ENCODE measurements at regions not wholly inside any gene's neighbourhood (a gene's known extent, or its start where the extent isn't known, plus 50 kb on each side); places are given as distances from the start of the nearest gene placed in this dataset.
"Not testable (repeated sequence)": the region's sequence is repeated elsewhere in the genome, so short reads cannot be mapped to it uniquely, and the experiment has no call there.

DNA sequence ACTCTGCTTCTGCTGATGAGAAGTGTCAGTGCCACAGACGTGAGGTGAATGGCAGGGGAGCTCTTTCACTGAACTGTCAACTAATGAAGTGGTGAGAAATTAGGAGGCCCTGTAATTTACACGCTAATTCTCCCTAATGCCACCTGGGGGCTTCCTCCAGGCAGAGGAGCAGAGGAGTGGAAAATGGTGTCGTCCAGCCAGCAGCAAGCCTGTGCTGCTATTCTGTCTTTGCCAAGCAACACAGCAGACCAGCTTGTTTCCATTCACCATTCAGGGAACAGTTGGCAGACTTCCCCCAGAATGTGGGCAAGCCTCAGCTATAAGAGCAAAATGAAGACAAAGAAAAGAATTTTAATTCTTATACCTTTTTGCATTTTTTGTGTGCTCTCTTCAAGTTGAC lies 245.2 kb upstream of the TET2 start:
- FAIRE-seq, result no peak

- FAIRE-seq, result no peak
Observed at GRCh38 chr4:104901961-104902605, 244.6 kb upstream of the TET2 start.

GRCh38 chr4:104905065-104905464 lies 241.6 kb upstream of the TET2 start:
- no peak for FAIRE-seq

GRCh38 chr4:104905546-104905945 lies 241.1 kb upstream of the TET2 start:
- FAIRE-seq, result no peak

GRCh38 chr4:104906276-104906675 lies 240.4 kb upstream of the TET2 start:
- no peak for FAIRE-seq

DNA sequence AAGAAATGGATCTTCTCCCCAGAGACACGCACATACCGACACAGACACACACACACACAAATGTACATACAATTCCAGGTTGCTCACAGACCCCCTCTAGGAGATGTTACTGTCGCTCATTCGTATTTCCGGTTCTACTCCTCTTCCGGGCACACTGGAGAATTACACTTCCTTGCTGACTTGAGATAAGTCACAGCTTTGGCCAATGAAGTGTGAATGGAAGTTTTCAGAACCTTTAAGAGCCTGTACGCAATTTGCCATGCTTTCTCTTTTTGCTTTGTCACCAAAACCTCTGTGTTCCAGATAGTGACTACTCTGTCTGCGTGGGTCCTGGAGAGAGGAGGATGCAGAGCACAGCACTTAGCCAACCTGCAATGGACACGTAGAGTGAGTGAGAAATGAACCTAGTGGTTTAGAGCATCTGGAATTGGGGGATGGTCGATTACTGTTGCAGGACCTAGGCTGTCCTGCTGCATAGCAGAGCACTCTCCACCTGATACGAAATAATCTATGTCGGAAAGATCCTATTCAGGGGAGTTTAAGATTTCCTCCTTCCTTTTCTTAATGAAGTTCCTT lies 239.5 kb upstream of the TET2 start:
- FAIRE-seq, result no peak

DNA sequence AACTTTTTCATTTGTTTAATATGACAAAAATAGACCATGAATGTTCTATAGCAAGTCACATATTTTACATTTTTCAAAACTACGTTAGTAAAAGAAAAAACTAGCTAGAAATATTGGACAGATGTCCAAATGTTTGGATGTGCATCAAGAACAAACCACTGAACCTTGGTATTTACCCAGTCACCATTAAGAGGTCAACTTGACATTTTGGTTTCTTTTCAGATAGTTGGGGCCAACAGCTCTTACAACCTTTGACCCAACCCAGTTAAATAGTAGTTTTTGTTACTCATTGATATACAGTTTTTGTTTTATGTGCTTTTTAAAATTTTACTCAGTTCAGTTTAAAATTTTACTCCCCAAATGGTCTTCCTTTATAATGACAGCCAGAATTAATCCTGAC lies 238.7 kb upstream of the TET2 start:
- FAIRE-seq, result no peak

DNA sequence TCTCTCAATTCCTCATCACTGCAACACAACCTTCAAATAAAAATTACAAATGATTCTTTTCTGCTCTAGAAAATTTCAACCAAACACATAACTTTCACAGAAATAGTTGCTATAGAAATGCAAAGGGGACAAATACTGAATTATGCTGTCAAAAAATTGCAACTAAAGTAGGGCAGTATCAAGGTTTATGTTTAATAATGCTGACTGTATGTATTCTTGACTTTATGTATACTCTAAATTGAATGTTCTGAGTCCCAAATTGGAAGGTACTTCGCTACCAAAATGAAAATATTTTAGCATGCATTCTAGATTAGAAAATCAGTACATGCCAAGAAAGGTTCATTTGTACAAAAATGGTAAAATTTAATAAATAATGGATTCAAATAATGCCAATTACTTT lies 237.3 kb upstream of the TET2 start:
- FAIRE-seq, result no peak

DNA sequence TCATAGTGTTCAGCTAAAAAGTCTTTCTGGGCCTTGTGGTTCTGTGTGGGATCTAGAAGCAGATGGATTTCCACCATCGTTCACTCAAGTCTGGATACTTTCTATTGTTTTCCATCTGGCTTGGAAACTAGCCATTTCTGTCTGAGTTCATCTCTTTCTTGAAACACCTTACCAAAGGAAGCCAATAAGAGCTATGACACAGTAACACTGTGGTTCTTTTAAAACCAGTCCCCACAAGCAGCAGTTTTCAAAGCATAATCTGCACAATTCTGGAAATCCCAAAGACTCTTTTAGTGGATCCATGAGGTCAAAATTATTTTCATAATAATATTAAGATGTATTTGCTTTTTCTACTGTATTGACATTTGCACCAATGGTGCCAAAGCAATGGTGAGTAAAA lies 234.2 kb upstream of the TET2 start:
- FAIRE-seq, result no peak

DNA sequence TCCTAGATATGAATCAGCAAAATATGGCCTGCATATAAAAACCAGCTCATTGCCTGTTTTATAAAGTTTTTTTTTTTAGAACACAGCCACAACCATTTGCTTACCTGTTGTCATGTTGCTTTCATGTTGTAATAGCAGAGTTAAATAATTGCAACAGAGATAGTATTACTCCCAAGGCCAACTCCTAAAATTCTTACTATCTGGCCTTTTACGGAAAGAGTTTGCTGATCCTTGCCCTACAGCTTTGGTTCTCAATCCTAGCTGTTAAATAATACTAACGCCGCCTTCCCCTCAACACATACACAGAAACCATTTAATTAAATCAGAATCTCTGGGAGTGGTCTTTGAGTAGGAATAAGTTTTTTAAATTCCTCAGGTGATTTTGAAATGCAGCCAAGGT lies 231.3 kb upstream of the TET2 start:
- no peak for FAIRE-seq

GRCh38 chr4:104915864-104916263 lies 230.8 kb upstream of the TET2 start:
- no peak for FAIRE-seq

GRCh38 chr4:104919406-104919805 lies 227.3 kb upstream of the TET2 start:
- FAIRE-seq, result no peak

DNA sequence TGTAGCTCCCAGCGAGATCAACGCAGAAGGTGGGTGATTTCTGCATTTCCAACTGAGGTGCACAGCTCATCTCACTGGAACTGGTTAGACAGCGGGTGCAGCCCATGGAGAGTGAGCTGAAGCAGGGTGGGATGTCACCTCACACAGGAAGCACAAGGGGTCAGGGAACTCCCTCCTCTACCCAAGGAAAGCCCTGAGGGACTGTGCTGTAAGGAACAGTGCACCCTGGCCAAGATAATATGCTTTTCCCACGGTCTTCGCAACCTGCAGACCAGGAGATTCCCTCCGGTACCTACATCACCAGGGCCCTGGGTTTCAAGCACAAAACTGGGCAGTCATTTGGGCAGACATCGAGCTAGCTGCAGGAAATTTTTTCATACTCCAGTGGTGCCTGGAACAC lies 216.4 kb upstream of the TET2 start:
- FAIRE-seq, result no peak

- FAIRE-seq, result not testable (repeated sequence)
Observed at GRCh38 chr4:104930745-104931736, 215.6 kb upstream of the TET2 start.

GRCh38 chr4:104938624-104939023 lies 208.1 kb upstream of the TET2 start:
- no peak for FAIRE-seq

- no peak for FAIRE-seq
Observed at GRCh38 chr4:104940927-104941326, 205.7 kb upstream of the TET2 start.

DNA sequence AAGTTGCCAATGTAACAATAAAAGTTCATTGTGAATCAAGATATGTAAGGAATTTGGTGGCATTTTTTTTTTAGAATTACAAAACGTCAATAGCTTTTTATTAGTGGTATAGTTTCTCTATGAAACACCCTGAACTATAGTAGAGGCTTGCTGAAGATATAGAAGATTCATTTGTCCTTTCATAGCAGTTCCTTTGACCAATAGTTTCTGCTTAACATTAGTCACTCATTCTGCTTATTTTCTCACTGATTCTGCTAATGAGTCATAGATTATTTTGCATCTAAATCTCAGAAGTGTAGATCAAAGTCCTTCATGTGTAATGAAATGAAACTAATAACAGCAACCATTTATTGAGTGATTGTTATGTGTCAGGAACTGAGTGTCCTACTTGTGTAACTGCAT lies 205.0 kb upstream of the TET2 start:
- no peak for FAIRE-seq

GRCh38 chr4:104942990-104943743 lies 203.5 kb upstream of the TET2 start:
- no peak for FAIRE-seq

GRCh38 chr4:104944596-104944995 lies 202.1 kb upstream of the TET2 start:
- no peak for FAIRE-seq

DNA sequence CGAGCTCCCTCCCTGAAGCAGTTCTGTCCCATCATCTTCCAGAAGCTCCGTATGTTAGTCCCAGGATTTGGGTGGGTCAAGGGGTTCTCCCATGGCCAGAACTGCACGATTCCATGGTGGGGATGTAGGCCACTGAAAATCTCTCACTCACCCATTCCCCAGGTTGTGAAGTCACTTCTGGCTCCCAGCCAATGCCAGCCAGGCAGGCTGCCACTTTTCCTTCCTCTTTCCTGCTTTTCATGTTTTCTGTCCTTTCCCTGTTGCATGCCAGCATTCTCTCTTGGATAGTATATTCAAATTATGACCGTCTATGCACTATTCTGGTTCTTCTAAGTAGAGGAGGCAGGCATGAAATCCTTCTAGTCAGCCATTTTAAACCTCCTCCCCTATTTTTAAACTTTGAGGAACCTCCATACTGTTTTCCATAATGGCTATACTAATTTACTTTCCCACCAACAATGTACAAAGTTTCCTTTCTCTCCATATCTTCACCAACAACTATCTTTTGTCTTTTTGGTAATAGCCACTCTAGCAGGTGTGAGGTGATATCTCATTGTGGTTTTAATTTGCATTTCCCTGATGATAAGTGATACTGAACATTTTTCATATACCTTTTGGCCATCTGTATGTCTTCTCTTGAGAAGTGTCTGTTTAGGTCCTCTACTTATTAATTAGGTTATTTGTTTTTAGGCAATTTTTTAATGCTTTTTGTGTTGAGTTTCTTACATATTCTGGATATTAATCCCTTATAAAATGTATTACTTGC lies 182.1 kb upstream of the TET2 start:
- FAIRE-seq, result no peak

GRCh38 chr4:104966349-104967033 lies 180.2 kb upstream of the TET2 start:
- peak; percentile 82 for FAIRE-seq

- FAIRE-seq, result peak; percentile 36
Observed at GRCh38 chr4:104967034-104967401, 179.7 kb upstream of the TET2 start.
